ENCODE measurements at regions not wholly inside any gene's neighbourhood (a gene's known extent, or its start where the extent isn't known, plus 50 kb on each side); places are given as distances from the start of the nearest gene placed in this dataset.

DNA sequence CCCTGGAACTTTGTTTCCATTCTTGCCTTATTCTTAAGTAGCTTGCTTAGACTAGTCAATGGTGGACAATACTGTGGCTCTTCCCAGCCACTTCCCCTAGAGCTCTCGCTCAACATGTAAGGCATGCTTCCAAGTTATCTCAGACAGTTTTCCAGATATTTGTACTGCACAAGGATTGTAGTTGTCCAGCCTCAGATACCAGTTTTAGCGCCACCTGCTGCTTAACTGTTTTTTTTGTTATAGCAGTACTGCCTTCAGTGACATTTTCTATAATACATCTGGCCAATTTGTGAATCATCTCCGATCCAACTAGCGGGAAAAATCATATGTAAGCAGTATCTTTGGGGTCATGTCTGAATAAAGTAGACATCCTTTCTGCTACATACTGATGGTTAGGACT lies 346.7 kb upstream of the ADGRL4 start:
- no peak overlapping the region for H3K4me2 ChIP-seq (ENCODE audit: low read depth, low read length, poor library complexity, severe bottlenecking)
- no peak overlapping the region for H2AFZ ChIP-seq (ENCODE audit: low read depth, low read length, severe bottlenecking)
- no peak overlapping the region for H3K4me3 ChIP-seq (ENCODE audit: insufficient read depth, low read length, poor library complexity, severe bottlenecking)
- H3K9ac ChIP-seq (ENCODE audit: low read length): no peak overlapping the region
- H4K20me1 ChIP-seq (ENCODE audit: low read depth, low read length): no peaks in the 10 kb centered on the region
- no peaks in the 10 kb centered on the region for H3K36me3 ChIP-seq (ENCODE audit: low read length)
- H3K27me3 ChIP-seq (ENCODE audit: low read length): no peaks in the 10 kb centered on the region
- H3K9me3 ChIP-seq (ENCODE audit: insufficient read depth, low read length): no peaks in the 10 kb centered on the region
- H3K27ac ChIP-seq (ENCODE audit: low read depth, low read length): no peak overlapping the region
- H3F3A ChIP-seq (ENCODE audit: insufficient read depth): no peaks in the 10 kb centered on the region
- no peaks in the 10 kb centered on the region for H3K79me2 ChIP-seq (ENCODE audit: insufficient read depth, low read length)
- no peak for TF ChIP-seq EZH2phosphoT487 (conservative IDR thresholded peaks at IDR 0.05; ENCODE audit: low read length)
- TF ChIP-seq, protein P1, sequence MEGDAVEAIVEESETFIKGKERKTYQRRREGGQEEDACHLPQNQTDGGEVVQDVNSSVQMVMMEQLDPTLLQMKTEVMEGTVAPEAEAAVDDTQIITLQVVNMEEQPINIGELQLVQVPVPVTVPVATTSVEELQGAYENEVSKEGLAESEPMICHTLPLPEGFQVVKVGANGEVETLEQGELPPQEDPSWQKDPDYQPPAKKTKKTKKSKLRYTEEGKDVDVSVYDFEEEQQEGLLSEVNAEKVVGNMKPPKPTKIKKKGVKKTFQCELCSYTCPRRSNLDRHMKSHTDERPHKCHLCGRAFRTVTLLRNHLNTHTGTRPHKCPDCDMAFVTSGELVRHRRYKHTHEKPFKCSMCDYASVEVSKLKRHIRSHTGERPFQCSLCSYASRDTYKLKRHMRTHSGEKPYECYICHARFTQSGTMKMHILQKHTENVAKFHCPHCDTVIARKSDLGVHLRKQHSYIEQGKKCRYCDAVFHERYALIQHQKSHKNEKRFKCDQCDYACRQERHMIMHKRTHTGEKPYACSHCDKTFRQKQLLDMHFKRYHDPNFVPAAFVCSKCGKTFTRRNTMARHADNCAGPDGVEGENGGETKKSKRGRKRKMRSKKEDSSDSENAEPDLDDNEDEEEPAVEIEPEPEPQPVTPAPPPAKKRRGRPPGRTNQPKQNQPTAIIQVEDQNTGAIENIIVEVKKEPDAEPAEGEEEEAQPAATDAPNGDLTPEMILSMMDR (IDR thresholded peaks at IDR 0.05; ENCODE audit: insufficient read depth, low read length, poor library complexity, severe bottlenecking): peak; percentile 55
- H3K9me2 ChIP-seq (replicated peaks; ENCODE audit: insufficient read depth, low read length): no peaks in the 10 kb centered on the region

DNA sequence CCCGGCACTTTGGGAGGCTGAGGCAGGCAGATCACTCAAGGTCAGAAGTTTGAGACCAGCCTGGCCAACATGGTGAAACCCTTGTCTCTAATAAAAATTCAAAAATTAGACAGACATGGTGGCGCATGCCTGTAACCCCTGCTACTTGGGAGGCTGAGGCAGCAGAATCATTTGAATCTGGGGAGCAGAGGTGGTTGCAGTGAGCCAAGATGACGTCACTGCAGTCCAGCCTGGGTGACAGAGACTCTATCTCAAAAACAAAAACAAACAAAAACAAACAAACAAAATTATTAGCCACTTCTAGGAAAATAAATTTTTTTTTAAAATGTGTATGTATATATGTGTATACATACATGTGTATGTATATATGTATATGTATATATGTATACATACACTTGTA lies 320.3 kb upstream of the ADGRL4 start:
- TF ChIP-seq, protein P1 (IDR thresholded peaks at IDR 0.05; ENCODE audit: insufficient read depth, low read length, poor library complexity, severe bottlenecking): no peak
- TF ChIP-seq EZH2phosphoT487 (conservative IDR thresholded peaks at IDR 0.05; ENCODE audit: low read length): no peak
- no peaks in the 10 kb centered on the region for H3F3A ChIP-seq (ENCODE audit: insufficient read depth)

GRCh38 chr1:79325705-79326104 lies 319.2 kb upstream of the ADGRL4 start:
- TF ChIP-seq EZH2phosphoT487 (conservative IDR thresholded peaks at IDR 0.05; ENCODE audit: low read length): no peak
- TF ChIP-seq, protein P1 (IDR thresholded peaks at IDR 0.05; ENCODE audit: insufficient read depth, low read length, poor library complexity, severe bottlenecking): no peak
- H3K79me2 ChIP-seq (ENCODE audit: insufficient read depth, low read length): no peaks in the 10 kb centered on the region
- no peak overlapping the region for H3K9ac ChIP-seq (ENCODE audit: low read length)
- no peaks in the 10 kb centered on the region for H3F3A ChIP-seq (ENCODE audit: insufficient read depth)
- H3K27ac ChIP-seq (ENCODE audit: low read depth, low read length): no peak overlapping the region
- no peak overlapping the region for H2AFZ ChIP-seq (ENCODE audit: low read depth, low read length, severe bottlenecking)
- H3K36me3 ChIP-seq (ENCODE audit: low read length): no peaks in the 10 kb centered on the region
- no peak overlapping the region for H3K4me2 ChIP-seq (ENCODE audit: low read depth, low read length, poor library complexity, severe bottlenecking)
- H3K9me3 ChIP-seq (ENCODE audit: insufficient read depth, low read length): no peaks in the 10 kb centered on the region
- H3K27me3 ChIP-seq (ENCODE audit: low read length): no peaks in the 10 kb centered on the region
- H4K20me1 ChIP-seq (ENCODE audit: low read depth, low read length): no peaks in the 10 kb centered on the region
- no peaks in the 10 kb centered on the region for H3K9me2 ChIP-seq (replicated peaks; ENCODE audit: insufficient read depth, low read length)
- no peak overlapping the region for H3K4me3 ChIP-seq (ENCODE audit: insufficient read depth, low read length, poor library complexity, severe bottlenecking)

More for the DNA sequence above, 320.3 kb upstream of the ADGRL4 start:
- H3K9me2 ChIP-seq (replicated peaks; ENCODE audit: insufficient read depth, low read length): no peaks in the 10 kb centered on the region
- H4K20me1 ChIP-seq (ENCODE audit: low read depth, low read length): no peaks in the 10 kb centered on the region
- no peak overlapping the region for H2AFZ ChIP-seq (ENCODE audit: low read depth, low read length, severe bottlenecking)
- no peaks in the 10 kb centered on the region for H3K9me3 ChIP-seq (ENCODE audit: insufficient read depth, low read length)
- no peaks in the 10 kb centered on the region for H3K36me3 ChIP-seq (ENCODE audit: low read length)
- no peaks in the 10 kb centered on the region for H3K27me3 ChIP-seq (ENCODE audit: low read length)
- H3K9ac ChIP-seq (ENCODE audit: low read length): no peak overlapping the region
- no peak overlapping the region for H3K4me2 ChIP-seq (ENCODE audit: low read depth, low read length, poor library complexity, severe bottlenecking)
- no peak overlapping the region for H3K27ac ChIP-seq (ENCODE audit: low read depth, low read length)
- H3K4me3 ChIP-seq (ENCODE audit: insufficient read depth, low read length, poor library complexity, severe bottlenecking): no peak overlapping the region
- no peaks in the 10 kb centered on the region for H3K79me2 ChIP-seq (ENCODE audit: insufficient read depth, low read length)

All from SU-DHL-6 (cell line).